ENCODE measurements at regions not wholly inside any gene's neighbourhood (a gene's known extent, or its start where the extent isn't known, plus 50 kb on each side); places are given as distances from the start of the nearest gene placed in this dataset.

DNA sequence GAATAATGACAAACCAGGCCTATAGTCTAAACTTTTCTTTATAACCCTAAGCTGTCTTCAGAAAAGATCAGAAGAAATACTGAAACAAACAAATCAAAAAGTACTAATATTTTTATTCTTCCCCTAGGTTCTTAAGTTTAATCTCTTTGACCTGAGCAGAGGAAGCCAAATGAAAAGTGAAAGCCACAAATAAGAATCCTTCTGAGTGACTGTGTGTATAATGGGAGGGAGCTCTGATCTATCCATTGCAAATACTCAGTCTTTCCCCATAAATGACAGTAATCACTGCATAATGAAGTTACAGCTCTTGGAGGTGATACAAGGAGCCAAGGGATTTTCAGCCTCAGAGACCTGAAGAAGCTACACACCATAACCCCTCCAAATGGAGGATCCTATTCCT is 126.9 kb upstream of the ATP10B start:
- Histone ChIP-seq H3K79me2 (no peaks in the 10 kb centered on the region), H3K36me3 (replicated peaks; ENCODE audit: insufficient read depth, low read depth) (no peaks in the 10 kb centered on the region), H3K27ac (peak overlapping the region; percentile 48), H3K4me3 (no peak overlapping the region), H3K4me1 (ENCODE audit: insufficient read depth) (peaks cover 10% of the 10 kb centered on the region), H2AFZ (no peak overlapping the region), H3K9me2 (replicated peaks; ENCODE audit: insufficient read depth) (no peaks in the 10 kb centered on the region), H3K27me3 (no peaks in the 10 kb centered on the region), H3K9me3 (ENCODE audit: low read depth) (no peaks in the 10 kb centered on the region), H3K4me2 (no peak overlapping the region), H4K20me1 (ENCODE audit: insufficient read depth, poor library complexity, severe bottlenecking) (no peaks in the 10 kb centered on the region)
- no peak for DNase-seq (ENCODE audit: low spot score)
- no peak for TF ChIP-seq EZH2 (IDR thresholded peaks at IDR 0.05; ENCODE audit: borderline replicate concordance)
- no peak for TF ChIP-seq CTCF (IDR thresholded peaks at IDR 0.05; ENCODE audit: poor library complexity)
- TF ChIP-seq EZH2phosphoT487 (IDR thresholded peaks at IDR 0.05; ENCODE audit: low read depth, severe bottlenecking, unreplicated experiment) = no peak

- Histone ChIP-seq H3K79me2 (no peaks in the 10 kb centered on the region), H3K4me3 (no peak overlapping the region), H3K9me3 (ENCODE audit: low read depth) (no peaks in the 10 kb centered on the region), H3K36me3 (replicated peaks; ENCODE audit: insufficient read depth, low read depth) (no peaks in the 10 kb centered on the region), H4K20me1 (ENCODE audit: insufficient read depth, poor library complexity, severe bottlenecking) (no peaks in the 10 kb centered on the region), H2AFZ (no peak overlapping the region), H3K9me2 (replicated peaks; ENCODE audit: insufficient read depth) (no peaks in the 10 kb centered on the region), H3K4me1 (ENCODE audit: insufficient read depth) (peaks cover 10% of the 10 kb centered on the region), H3K27me3 (no peaks in the 10 kb centered on the region), H3K4me2 (no peak overlapping the region), H3K27ac (no peak overlapping the region)
- TF ChIP-seq CTCF (IDR thresholded peaks at IDR 0.05; ENCODE audit: poor library complexity) (no peak), EZH2 (IDR thresholded peaks at IDR 0.05; ENCODE audit: borderline replicate concordance) (no peak)
- WGBS (ENCODE audit: low lambda C conversion rate, missing lambda C conversion rate) = 48% methylated on average over 2 of the region's 2 CpGs
- DNase-seq (ENCODE audit: low spot score) = no peak
Observed at GRCh38 chr5:160976181-160976580, 124.2 kb upstream of the ATP10B start.

- peaks cover 5% of the 10 kb centered on the region for H3K4me1 ChIP-seq (ENCODE audit: insufficient read depth)
- 83% methylated on average over 1 of the region's 1 CpG for WGBS (ENCODE audit: low lambda C conversion rate, missing lambda C conversion rate)
- H3K27ac ChIP-seq = no peak overlapping the region
- H4K20me1 ChIP-seq (ENCODE audit: insufficient read depth, poor library complexity, severe bottlenecking) = no peaks in the 10 kb centered on the region
- H3K9me2 ChIP-seq (replicated peaks; ENCODE audit: insufficient read depth) = no peaks in the 10 kb centered on the region
- no peaks in the 10 kb centered on the region for H3K36me3 ChIP-seq (replicated peaks; ENCODE audit: insufficient read depth, low read depth)
- no peaks in the 10 kb centered on the region for H3K79me2 ChIP-seq
- H2AFZ ChIP-seq = no peak overlapping the region
- peak; percentile 31 for DNase-seq (ENCODE audit: low spot score)
- no peak overlapping the region for H3K4me2 ChIP-seq
- TF ChIP-seq EZH2phosphoT487 (IDR thresholded peaks at IDR 0.05; ENCODE audit: low read depth, severe bottlenecking, unreplicated experiment) = no peak
- no peak for TF ChIP-seq EZH2 (IDR thresholded peaks at IDR 0.05; ENCODE audit: borderline replicate concordance)
- TF ChIP-seq CTCF (IDR thresholded peaks at IDR 0.05; ENCODE audit: poor library complexity) = peak; percentile 46
- H3K4me3 ChIP-seq = no peak overlapping the region
- H3K27me3 ChIP-seq = no peaks in the 10 kb centered on the region
- H3K9me3 ChIP-seq (ENCODE audit: low read depth) = no peaks in the 10 kb centered on the region
Observed at GRCh38 chr5:160970605-160971191, 118.7 kb upstream of the ATP10B start.

DNA sequence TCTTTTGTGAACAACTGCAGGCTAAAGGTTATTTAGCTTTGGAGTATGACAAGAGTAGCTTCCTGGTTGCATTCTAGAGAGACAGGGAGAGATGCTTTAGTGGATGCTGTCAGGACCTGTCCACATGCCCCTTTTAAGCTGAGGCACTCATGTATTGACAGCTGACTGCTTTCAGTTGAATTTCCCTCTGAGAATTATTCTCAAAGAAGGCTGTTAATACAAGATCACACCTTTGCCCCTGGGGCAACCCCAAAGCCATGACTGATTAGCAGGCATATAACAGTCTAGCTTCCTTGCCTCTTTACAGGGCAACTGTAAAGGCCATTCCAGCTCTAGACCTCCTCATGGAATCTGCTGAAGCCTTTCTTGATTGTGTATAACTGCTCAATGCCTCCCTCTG is 117.6 kb upstream of the ATP10B start:
- no peaks in the 10 kb centered on the region for H3K36me3 ChIP-seq (replicated peaks; ENCODE audit: insufficient read depth, low read depth)
- H3K27ac ChIP-seq = no peak overlapping the region
- H3K4me1 ChIP-seq (ENCODE audit: insufficient read depth) = peaks cover 5% of the 10 kb centered on the region
- H4K20me1 ChIP-seq (ENCODE audit: insufficient read depth, poor library complexity, severe bottlenecking) = no peaks in the 10 kb centered on the region
- no peak for DNase-seq (ENCODE audit: low spot score)
- no peaks in the 10 kb centered on the region for H3K9me3 ChIP-seq (ENCODE audit: low read depth)
- H3K79me2 ChIP-seq = no peaks in the 10 kb centered on the region
- no peak overlapping the region for H2AFZ ChIP-seq
- H3K4me3 ChIP-seq = no peak overlapping the region
- H3K9me2 ChIP-seq (replicated peaks; ENCODE audit: insufficient read depth) = no peaks in the 10 kb centered on the region
- H3K27me3 ChIP-seq = no peaks in the 10 kb centered on the region
- TF ChIP-seq EZH2 (IDR thresholded peaks at IDR 0.05; ENCODE audit: borderline replicate concordance) (no peak), CTCF (IDR thresholded peaks at IDR 0.05; ENCODE audit: poor library complexity) (no peak), EZH2phosphoT487 (IDR thresholded peaks at IDR 0.05; ENCODE audit: low read depth, severe bottlenecking, unreplicated experiment) (no peak)
- H3K4me2 ChIP-seq = no peak overlapping the region
